ENCODE measurements at regions not wholly inside any gene's neighbourhood (a gene's known extent, or its start where the extent isn't known, plus 50 kb on each side); places are given as distances from the start of the nearest gene placed in this dataset.

GRCh38 chr22:48397531-48398180, 1430.0 kb downstream of the BRD1 start:
- TF ChIP-seq MYC (IDR thresholded peaks at IDR 0.05; ENCODE audit: low read depth, low read length) (no peak), POLR2A (IDR thresholded peaks at IDR 0.05; ENCODE audit: extremely low read depth, insufficient read length) (no peak), MAX (IDR thresholded peaks at IDR 0.05; ENCODE audit: low read depth, low read length) (no peak)
- TF ChIP-seq, protein P1, sequence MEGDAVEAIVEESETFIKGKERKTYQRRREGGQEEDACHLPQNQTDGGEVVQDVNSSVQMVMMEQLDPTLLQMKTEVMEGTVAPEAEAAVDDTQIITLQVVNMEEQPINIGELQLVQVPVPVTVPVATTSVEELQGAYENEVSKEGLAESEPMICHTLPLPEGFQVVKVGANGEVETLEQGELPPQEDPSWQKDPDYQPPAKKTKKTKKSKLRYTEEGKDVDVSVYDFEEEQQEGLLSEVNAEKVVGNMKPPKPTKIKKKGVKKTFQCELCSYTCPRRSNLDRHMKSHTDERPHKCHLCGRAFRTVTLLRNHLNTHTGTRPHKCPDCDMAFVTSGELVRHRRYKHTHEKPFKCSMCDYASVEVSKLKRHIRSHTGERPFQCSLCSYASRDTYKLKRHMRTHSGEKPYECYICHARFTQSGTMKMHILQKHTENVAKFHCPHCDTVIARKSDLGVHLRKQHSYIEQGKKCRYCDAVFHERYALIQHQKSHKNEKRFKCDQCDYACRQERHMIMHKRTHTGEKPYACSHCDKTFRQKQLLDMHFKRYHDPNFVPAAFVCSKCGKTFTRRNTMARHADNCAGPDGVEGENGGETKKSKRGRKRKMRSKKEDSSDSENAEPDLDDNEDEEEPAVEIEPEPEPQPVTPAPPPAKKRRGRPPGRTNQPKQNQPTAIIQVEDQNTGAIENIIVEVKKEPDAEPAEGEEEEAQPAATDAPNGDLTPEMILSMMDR (IDR thresholded peaks at IDR 0.05; ENCODE audit: low read depth, low read length), result no peak
- DNase-seq (ENCODE audit: low read depth), result no peak
- no peak overlapping the region for H3K4me3 ChIP-seq (ENCODE audit: low read depth, low read length)

GRCh38 chr22:48396785-48397530, 1430.7 kb downstream of the BRD1 start:
- TF ChIP-seq MAX (IDR thresholded peaks at IDR 0.05; ENCODE audit: low read depth, low read length) (no peak), MYC (IDR thresholded peaks at IDR 0.05; ENCODE audit: low read depth, low read length) (no peak), POLR2A (IDR thresholded peaks at IDR 0.05; ENCODE audit: extremely low read depth, insufficient read length) (no peak)
- TF ChIP-seq, protein P1 (IDR thresholded peaks at IDR 0.05; ENCODE audit: low read depth, low read length), result no peak
- DNase-seq (ENCODE audit: low read depth), result no peak
- H3K4me3 ChIP-seq (ENCODE audit: low read depth, low read length), result no peak overlapping the region

- H3K4me3 ChIP-seq (ENCODE audit: low read depth, low read length), result no peak overlapping the region
- no peak for DNase-seq (ENCODE audit: low read depth)
- TF ChIP-seq POLR2A (IDR thresholded peaks at IDR 0.05; ENCODE audit: extremely low read depth, insufficient read length) (no peak), MAX (IDR thresholded peaks at IDR 0.05; ENCODE audit: low read depth, low read length) (no peak), MYC (IDR thresholded peaks at IDR 0.05; ENCODE audit: low read depth, low read length) (no peak)
- TF ChIP-seq, protein P1 (IDR thresholded peaks at IDR 0.05; ENCODE audit: low read depth, low read length), result no peak
These were observed 1431.4 kb downstream of the BRD1 start for GRCh38 chr22:48396091-48396784.

DNA sequence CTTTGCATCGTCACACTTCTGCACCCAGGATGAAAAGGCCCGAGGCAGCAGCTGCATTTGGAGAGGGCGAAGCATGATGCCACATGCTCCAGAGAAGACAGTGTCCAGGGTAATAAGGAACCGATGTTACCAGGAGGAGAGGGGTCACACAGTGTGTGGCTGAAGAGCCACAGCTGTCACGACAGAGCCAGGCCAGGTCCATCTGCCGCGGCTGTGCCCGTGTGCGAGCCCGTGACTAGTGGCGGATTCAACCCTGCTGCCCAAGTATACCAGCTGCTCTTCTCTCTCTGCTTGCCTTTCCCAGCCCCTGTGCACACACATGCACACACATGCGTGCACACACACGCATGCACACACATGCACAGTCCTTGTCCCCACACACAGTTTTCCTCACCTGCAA, 1432.5 kb downstream of the BRD1 start:
- H3K4me3 ChIP-seq (ENCODE audit: low read depth, low read length), result no peak overlapping the region
- DNase-seq (ENCODE audit: low read depth), result no peak
- TF ChIP-seq POLR2A (IDR thresholded peaks at IDR 0.05; ENCODE audit: extremely low read depth, insufficient read length), result no peak
- TF ChIP-seq MYC (IDR thresholded peaks at IDR 0.05; ENCODE audit: low read depth, low read length), result no peak
- TF ChIP-seq, protein P1 (IDR thresholded peaks at IDR 0.05; ENCODE audit: low read depth, low read length), result no peak
- TF ChIP-seq MAX (IDR thresholded peaks at IDR 0.05; ENCODE audit: low read depth, low read length), result no peak

DNA sequence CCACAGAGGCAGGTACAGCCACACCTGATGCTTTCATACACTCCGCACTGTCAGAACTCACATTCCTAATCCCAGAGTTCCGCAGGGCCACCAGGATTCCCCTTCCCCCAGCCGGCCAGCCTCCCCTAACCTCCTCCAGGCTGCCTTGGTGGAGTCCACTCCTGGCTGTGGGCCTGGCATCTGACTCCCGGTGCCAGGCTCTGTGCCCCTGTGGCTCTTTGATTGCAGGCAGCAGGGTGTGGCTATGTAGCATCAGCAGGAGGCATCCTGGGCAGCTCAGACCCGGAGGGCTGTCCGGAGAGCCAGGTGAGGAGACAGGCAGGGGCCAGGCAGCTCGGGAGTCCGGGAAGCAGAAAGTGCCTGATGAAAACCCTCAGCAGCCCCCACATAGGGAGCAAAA, 1432.9 kb downstream of the BRD1 start:
- H3K4me3 ChIP-seq (ENCODE audit: low read depth, low read length), result no peak overlapping the region
- DNase-seq (ENCODE audit: low read depth), result no peak
- no peak for TF ChIP-seq POLR2A (IDR thresholded peaks at IDR 0.05; ENCODE audit: extremely low read depth, insufficient read length)
- TF ChIP-seq MYC (IDR thresholded peaks at IDR 0.05; ENCODE audit: low read depth, low read length), result no peak
- TF ChIP-seq, protein P1 (IDR thresholded peaks at IDR 0.05; ENCODE audit: low read depth, low read length), result no peak
- no peak for TF ChIP-seq MAX (IDR thresholded peaks at IDR 0.05; ENCODE audit: low read depth, low read length)

Data from NB4 (cell line).